Upper lobe of left lung (tissue), 6 donors: ENCODE measurements at regions not wholly inside any gene's neighbourhood (a gene's known extent, or its start where the extent isn't known, plus 50 kb on each side); places are given as distances from the start of the nearest gene placed in this dataset.
A peak's percentile ranks its signal among the peaks of the same experiment; 100 is the strongest.

ENCODE experiments used
- ATAC-seq, 2 donors: fragments of 200-7000 bp; cut with Tn5 transposase; one replicate each; pipeline ENCODE4 v1.9.1; 2022; ENCODE audit warnings: mild to moderate bottlenecking in 2 of 2, moderate library complexity in 2 of 2; ENCODE audit not compliant: low FRiP score in 2 of 2
- DNase-seq, 2 donors: peaks; one replicate each; pipeline ENCODE4 v3.0.0-alpha.2; 2019 to 2020
- H3K27ac ChIP-seq, 4 donors: fragments of 200-600 bp; sonication (generic); one replicate each; pipeline ENCODE4 v1.5.1; 2016 to 2019
- H3K27me3 ChIP-seq, 4 donors: fragments of 200-600 bp; sonication (generic); one replicate each; pipeline ENCODE4 v1.5.1; 2017 to 2019
- H3K36me3 ChIP-seq, 4 donors: fragments of 200-600 bp; sonication (generic); one replicate each; pipeline ENCODE4 v1.5.1; 2016 to 2019
- H3K4me1 ChIP-seq, 4 donors: fragments of 200-600 bp; sonication (generic); one replicate each; pipeline ENCODE4 v1.5.1; 2018 to 2019
- H3K4me3 ChIP-seq, 4 donors: fragments of 200-600 bp; sonication (generic); one replicate each; pipeline ENCODE4 v1.5.1; 2017 to 2019; ENCODE audit warnings: mild to moderate bottlenecking in 2 of 4, moderate library complexity in 1 of 4
- H3K9me3 ChIP-seq, 4 donors: fragments of 200-600 bp; sonication (generic); one replicate each; pipeline ENCODE4 v1.5.1; 2018 to 2019
- EP300 ChIP-seq, 4 donors: sonication (generic); formaldehyde crosslinking; IDR thresholded peaks; one replicate each; pipeline ENCODE4 v1.5.1; 2017; ENCODE audit warnings: antibody characterized with exemption in 4 of 4, control low read depth in 2 of 4
- POLR2A ChIP-seq, 4 donors: fragments of 450-650 bp; IDR thresholded peaks; one replicate each; pipeline ENCODE4 v1.5.1; 2016 to 2017; ENCODE audit warnings: antibody characterized with exemption in 4 of 4, mild to moderate bottlenecking in 2 of 4
- POLR2AphosphoS5 ChIP-seq, 2 donors: sonication (generic); formaldehyde crosslinking; IDR thresholded peaks; one replicate each; pipeline ENCODE4 v1.5.1; 2017; ENCODE audit warnings: antibody characterized with exemption in 2 of 2
- WGBS, 2 donors: methylation state at CpG; one replicate each; pipeline ENCODE4 v1.1.5; 2017 to 2018; 5-methylcytosine and 5-hydroxymethylcytosine counted together
- TF ChIP-seq, protein P1 (sequence below), 6 experiments: fragments of 450-650 bp in 4 of 6; fragments of 200-600 bp in 2 of 6; sonication (generic) in 2 of 6; IDR thresholded peaks; one replicate each; pipeline ENCODE4 v1.5.1; 2016 to 2019; ENCODE audit warnings: antibody characterized with exemption in 6 of 6
- donor health status: DM: no; HTN: no; CAD: no; lungs with moderate emphysema.
- donor health status: DM: no; HTN: yes; CAD: no; lungs with severe emphysema.

DNA sequence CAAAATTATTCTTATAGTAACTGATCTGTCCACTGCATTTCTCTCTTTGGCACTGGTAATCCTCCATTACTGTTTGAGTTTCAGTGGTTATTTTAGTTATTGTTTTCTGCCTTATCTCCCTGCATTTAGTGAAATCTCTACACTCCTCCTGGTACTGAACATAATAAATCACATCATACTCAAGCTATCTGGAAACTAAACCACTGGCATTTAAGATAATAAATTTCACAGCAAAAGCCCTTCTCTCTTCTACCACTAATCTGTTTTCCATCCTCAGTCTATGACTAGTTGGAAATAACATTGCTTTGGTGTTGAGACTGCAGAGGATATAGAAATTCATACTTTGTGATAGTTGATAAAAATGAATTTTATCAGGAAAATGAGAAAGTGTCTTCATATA, 399.3 kb upstream of the FSHR start:
- no peak overlapping the region for H3K27ac ChIP-seq
- no peak for ATAC-seq
- H3K4me3 ChIP-seq: no peak overlapping the region
- H3K36me3 ChIP-seq: no peaks in the 10 kb centered on the region
- H3K9me3 ChIP-seq: no peaks in the 10 kb centered on the region
- DNase-seq: no peak
- TF ChIP-seq EP300 (IDR thresholded peaks at IDR 0.05) (no peak), POLR2A (IDR thresholded peaks at IDR 0.05) (no peak), POLR2AphosphoS5 (IDR thresholded peaks at IDR 0.05) (no peak)
- TF ChIP-seq, protein P1, sequence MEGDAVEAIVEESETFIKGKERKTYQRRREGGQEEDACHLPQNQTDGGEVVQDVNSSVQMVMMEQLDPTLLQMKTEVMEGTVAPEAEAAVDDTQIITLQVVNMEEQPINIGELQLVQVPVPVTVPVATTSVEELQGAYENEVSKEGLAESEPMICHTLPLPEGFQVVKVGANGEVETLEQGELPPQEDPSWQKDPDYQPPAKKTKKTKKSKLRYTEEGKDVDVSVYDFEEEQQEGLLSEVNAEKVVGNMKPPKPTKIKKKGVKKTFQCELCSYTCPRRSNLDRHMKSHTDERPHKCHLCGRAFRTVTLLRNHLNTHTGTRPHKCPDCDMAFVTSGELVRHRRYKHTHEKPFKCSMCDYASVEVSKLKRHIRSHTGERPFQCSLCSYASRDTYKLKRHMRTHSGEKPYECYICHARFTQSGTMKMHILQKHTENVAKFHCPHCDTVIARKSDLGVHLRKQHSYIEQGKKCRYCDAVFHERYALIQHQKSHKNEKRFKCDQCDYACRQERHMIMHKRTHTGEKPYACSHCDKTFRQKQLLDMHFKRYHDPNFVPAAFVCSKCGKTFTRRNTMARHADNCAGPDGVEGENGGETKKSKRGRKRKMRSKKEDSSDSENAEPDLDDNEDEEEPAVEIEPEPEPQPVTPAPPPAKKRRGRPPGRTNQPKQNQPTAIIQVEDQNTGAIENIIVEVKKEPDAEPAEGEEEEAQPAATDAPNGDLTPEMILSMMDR (IDR thresholded peaks at IDR 0.05): no peak
- H3K4me1 ChIP-seq: no peaks in the 10 kb centered on the region
- no peaks in the 10 kb centered on the region for H3K27me3 ChIP-seq

DNA sequence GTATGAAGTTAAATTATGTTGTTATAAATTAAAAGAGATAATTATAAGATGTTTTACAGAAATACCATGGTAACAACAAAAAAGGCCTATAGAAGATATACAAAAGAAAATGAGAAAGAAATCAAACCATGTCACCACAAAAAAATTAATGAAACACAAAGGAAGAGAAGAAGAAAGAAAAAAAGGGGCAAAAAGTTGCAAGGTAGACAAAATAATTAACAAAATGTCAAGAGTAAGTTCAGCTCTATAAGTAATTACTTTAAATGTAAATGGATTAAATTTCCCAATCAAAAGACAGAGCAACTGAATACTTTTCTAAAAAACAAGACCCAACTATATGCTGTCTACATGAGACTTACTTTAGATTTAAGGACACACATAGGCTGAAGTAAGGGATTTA, 378.4 kb upstream of the FSHR start:
- Histone ChIP-seq H3K27me3 (no peaks in the 10 kb centered on the region), H3K9me3 (peaks cover 2 to 17% (median 9%) of the 10 kb centered on the region in 4 donors), H3K4me1 (no peaks in the 10 kb centered on the region), H3K4me3 (no peak overlapping the region), H3K36me3 (no peaks in the 10 kb centered on the region), H3K27ac (no peak overlapping the region)
- ATAC-seq (no peak), DNase-seq (no peak)
- TF ChIP-seq POLR2A (IDR thresholded peaks at IDR 0.05) (no peak), EP300 (IDR thresholded peaks at IDR 0.05) (no peak), POLR2AphosphoS5 (IDR thresholded peaks at IDR 0.05) (no peak)
- TF ChIP-seq, protein P1 (IDR thresholded peaks at IDR 0.05): no peak

DNA sequence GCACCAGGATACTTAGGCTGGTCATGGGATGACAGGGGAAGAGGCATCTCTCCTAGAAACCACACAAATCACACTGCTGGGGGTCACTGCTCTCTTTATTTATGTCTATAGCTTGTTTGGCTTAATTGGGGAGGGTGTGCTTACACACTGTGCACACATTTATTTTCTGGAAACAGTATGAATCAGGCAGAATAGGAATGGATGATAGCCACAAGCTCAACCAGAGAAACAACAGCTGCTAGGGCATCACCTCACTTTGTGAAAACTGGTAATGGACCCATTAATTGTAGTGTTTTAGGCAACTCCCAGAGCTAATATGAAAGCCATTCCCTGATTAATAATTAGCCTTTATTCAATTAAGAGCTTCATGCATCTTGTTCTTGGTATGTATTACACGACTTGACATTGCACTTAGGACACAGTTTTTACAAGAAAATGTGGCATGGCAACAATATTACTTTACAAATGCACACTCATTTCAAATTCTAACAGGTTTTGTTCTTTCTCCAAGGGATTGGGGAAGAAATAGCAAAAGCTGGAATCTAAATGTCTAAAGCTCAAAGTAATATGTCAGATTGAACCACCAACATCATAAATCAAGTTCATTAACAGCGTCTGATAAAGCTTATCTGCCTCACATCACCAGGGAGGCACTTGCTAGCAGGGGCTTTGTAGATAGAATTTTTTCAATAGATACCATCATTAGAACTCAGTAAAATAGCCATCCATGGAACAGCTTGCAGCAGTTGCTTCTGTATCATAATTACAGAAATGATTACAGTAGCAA, 361.9 kb upstream of the FSHR start:
- 40 to 42% methylated on average over 2 of the region's 2 CpGs for WGBS, 2 donors
- ATAC-seq (no peak), DNase-seq (no peak)
- Histone ChIP-seq H3K4me1 (no peaks in the 10 kb centered on the region), H3K4me3 (no peak overlapping the region), H3K27ac (no peak overlapping the region), H3K36me3 (no peaks in the 10 kb centered on the region), H3K9me3 (peaks cover 0 to 5% (median 0%) of the 10 kb centered on the region in 4 donors), H3K27me3 (no peaks in the 10 kb centered on the region)
- TF ChIP-seq POLR2AphosphoS5 (IDR thresholded peaks at IDR 0.05): no peak
- no peak for TF ChIP-seq POLR2A (IDR thresholded peaks at IDR 0.05)

DNA sequence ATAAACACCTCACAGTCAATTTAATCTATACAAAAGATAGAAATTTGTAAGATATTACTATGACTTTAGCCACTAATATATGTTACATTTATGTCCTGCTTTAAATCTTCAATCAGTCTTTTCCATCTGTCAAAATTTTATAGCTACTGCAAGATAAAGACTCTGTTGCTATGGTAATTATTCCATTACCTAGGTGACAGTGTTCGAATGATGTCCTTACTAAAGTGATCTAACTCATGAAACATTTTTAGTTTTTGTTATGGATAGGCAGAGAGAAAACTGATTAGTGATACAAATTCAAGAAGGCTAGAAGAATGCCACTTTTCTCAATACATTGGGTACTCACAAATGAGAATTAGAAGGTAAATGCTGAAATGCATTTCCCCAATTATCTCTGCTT, 359.9 kb upstream of the FSHR start:
- Histone ChIP-seq H3K27ac (no peak overlapping the region), H3K27me3 (no peaks in the 10 kb centered on the region), H3K9me3 (no peaks in the 10 kb centered on the region), H3K4me1 (no peaks in the 10 kb centered on the region), H3K36me3 (no peaks in the 10 kb centered on the region), H3K4me3 (no peak overlapping the region)
- TF ChIP-seq POLR2AphosphoS5 (IDR thresholded peaks at IDR 0.05): no peak
- TF ChIP-seq, protein P1 (IDR thresholded peaks at IDR 0.05): no peak
- no peak for TF ChIP-seq EP300 (IDR thresholded peaks at IDR 0.05)
- no peak for TF ChIP-seq POLR2A (IDR thresholded peaks at IDR 0.05)
- ATAC-seq (no peak), DNase-seq (no peak)
- WGBS, 2 donors: 69 to 70% methylated on average over 1 of the region's 1 CpG

DNA sequence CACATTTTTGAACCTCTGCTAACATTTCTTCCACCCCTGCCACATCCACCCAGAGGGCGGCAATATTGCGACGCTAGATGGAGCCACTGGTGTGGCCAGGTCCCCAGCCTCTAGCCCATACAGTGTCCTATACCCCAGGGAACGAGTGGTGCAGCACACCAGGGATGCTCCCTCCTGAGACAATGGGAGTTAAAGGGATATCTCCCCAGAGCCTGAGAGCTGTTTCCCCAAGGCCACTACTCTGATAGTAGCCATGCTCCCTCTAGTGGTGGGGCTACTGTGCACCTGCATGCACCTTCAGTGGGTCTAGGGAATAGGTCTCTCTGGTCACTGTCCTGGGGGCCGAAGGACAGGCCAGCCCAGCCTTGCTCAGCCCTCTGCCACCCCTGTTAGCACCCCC, 336.4 kb upstream of the FSHR start:
- 52 to 65% methylated on average over 4 to 5 of the region's 5 CpGs for WGBS, 2 donors
- Histone ChIP-seq H3K9me3 (peaks cover 0 to 5% (median 0%) of the 10 kb centered on the region in 4 donors), H3K4me1 (no peaks in the 10 kb centered on the region), H3K27ac (no peak overlapping the region), H3K36me3 (no peaks in the 10 kb centered on the region), H3K27me3 (no peaks in the 10 kb centered on the region), H3K4me3 (no peak overlapping the region)
- ATAC-seq (peak; percentile 57 to 61), DNase-seq (peak; percentile 13 to 24)
- TF ChIP-seq EP300 (IDR thresholded peaks at IDR 0.05) (no peak), POLR2A (IDR thresholded peaks at IDR 0.05) (no peak), POLR2AphosphoS5 (IDR thresholded peaks at IDR 0.05) (no peak)
- TF ChIP-seq, protein P1 (IDR thresholded peaks at IDR 0.05): peak in 5 of 6 experiments; percentile 28 to 49 (median 39)
